Gastroesophageal sphincter (tissue), 4 donors: ENCODE measurements at regions not wholly inside any gene's neighbourhood (a gene's known extent, or its start where the extent isn't known, plus 50 kb on each side); places are given as distances from the start of the nearest gene placed in this dataset.

Experiments used
- ATAC-seq: fragments of 150-250 bp; one replicate; pipeline ENCODE4 v1.9.1; 2016; ENCODE audit warnings: mild to moderate bottlenecking, moderate library complexity
- H3K27ac ChIP-seq, 4 donors: fragments of 200-600 bp; sonication (generic) in 3 of 4; 1 replicate in 3 of 4; 2 replicates in 1 of 4; pipeline ENCODE4 v1.5.1; 2016 to 2019
- H3K27me3 ChIP-seq: fragments of 200-600 bp; sonication (generic); one replicate; pipeline ENCODE4 v1.5.1; 2019
- H3K36me3 ChIP-seq, 2 donors: fragments of 200-600 bp; sonication (generic); one replicate each; pipeline ENCODE4 v1.5.1; 2019; ENCODE audit warnings: control low read depth in 1 of 2
- H3K4me1 ChIP-seq, 3 donors: fragments of 200-600 bp; sonication (generic); 1 replicate in 2 of 3; 2 replicates in 1 of 3; pipeline ENCODE4 v1.5.1; 2016 to 2019; ENCODE audit warnings: control low read depth in 2 of 3
- H3K4me3 ChIP-seq, 2 donors: fragments of 200-600 bp; sonication (generic); one replicate each; pipeline ENCODE4 v1.5.1; 2019; ENCODE audit warnings: mild to moderate bottlenecking in 1 of 2, moderate library complexity in 1 of 2
- H3K9me3 ChIP-seq, 3 donors: fragments of 200-600 bp; sonication (generic); one replicate each; pipeline ENCODE4 v1.5.1; 2017 to 2019; ENCODE audit warnings: control low read depth in 2 of 3
- EP300 ChIP-seq: sonication (generic); formaldehyde crosslinking; IDR thresholded peaks from one replicate; pipeline ENCODE4 v1.6.1; 2017; ENCODE audit warnings: antibody characterized with exemption, mild to moderate bottlenecking
- POLR2A ChIP-seq, 2 donors: fragments of 450-650 bp; IDR thresholded peaks; one replicate each; pipeline ENCODE4 v1.6.1; 2017; ENCODE audit warnings: antibody characterized with exemption in 2 of 2, mild to moderate bottlenecking in 2 of 2, moderate library complexity in 1 of 2
- POLR2AphosphoS5 ChIP-seq: sonication (generic); formaldehyde crosslinking; IDR thresholded peaks from one replicate; pipeline ENCODE4 v1.6.1; 2017; ENCODE audit warnings: antibody characterized with exemption
- WGBS, 2 donors: methylation state at CpG; one replicate each; pipeline ENCODE4 v1.1.5; 2018; ENCODE audit warnings: low coverage in 1 of 2; 5-methylcytosine and 5-hydroxymethylcytosine counted together
- TF ChIP-seq, protein P1 (sequence below), 4 experiments: fragments of 200-600 bp in 2 of 4; fragments of 450-650 bp in 2 of 4; sonication (generic) in 1 of 4; IDR thresholded peaks; one replicate each; pipeline ENCODE4 v1.5.1; 2017 to 2019; ENCODE audit warnings: antibody characterized with exemption in 4 of 4, mild to moderate bottlenecking in 2 of 4, moderate library complexity in 2 of 4

GRCh38 chr20:59405226-59406200 lies 105.1 kb downstream of the EDN3 start:
- no peaks in the 10 kb centered on the region for H3K9me3 ChIP-seq
- no peak overlapping the region for H3K27ac ChIP-seq
- no peaks in the 10 kb centered on the region for H3K36me3 ChIP-seq
- peaks cover 88% of the 10 kb centered on the region for H3K27me3 ChIP-seq
- no peak for ATAC-seq
- H3K4me1 ChIP-seq, result peaks cover 0 to 19% (median 9%) of the 10 kb centered on the region in 3 donors
- TF ChIP-seq, protein P1, sequence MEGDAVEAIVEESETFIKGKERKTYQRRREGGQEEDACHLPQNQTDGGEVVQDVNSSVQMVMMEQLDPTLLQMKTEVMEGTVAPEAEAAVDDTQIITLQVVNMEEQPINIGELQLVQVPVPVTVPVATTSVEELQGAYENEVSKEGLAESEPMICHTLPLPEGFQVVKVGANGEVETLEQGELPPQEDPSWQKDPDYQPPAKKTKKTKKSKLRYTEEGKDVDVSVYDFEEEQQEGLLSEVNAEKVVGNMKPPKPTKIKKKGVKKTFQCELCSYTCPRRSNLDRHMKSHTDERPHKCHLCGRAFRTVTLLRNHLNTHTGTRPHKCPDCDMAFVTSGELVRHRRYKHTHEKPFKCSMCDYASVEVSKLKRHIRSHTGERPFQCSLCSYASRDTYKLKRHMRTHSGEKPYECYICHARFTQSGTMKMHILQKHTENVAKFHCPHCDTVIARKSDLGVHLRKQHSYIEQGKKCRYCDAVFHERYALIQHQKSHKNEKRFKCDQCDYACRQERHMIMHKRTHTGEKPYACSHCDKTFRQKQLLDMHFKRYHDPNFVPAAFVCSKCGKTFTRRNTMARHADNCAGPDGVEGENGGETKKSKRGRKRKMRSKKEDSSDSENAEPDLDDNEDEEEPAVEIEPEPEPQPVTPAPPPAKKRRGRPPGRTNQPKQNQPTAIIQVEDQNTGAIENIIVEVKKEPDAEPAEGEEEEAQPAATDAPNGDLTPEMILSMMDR (IDR thresholded peaks at IDR 0.05), result no peak
- no peak for TF ChIP-seq POLR2A (IDR thresholded peaks at IDR 0.05)
- TF ChIP-seq POLR2AphosphoS5, result no peak
- TF ChIP-seq EP300, result no peak
- WGBS, 2 donors, result 48 to 51% methylated on average over 8 to 12 of the region's 15 CpGs
- H3K4me3 ChIP-seq, result no peak overlapping the region

- 90 to 100% methylated on average over 1 of the region's 4 CpGs for WGBS, 2 donors
- Histone ChIP-seq H3K9me3 (no peaks in the 10 kb centered on the region), H3K27me3 (peaks cover 88% of the 10 kb centered on the region), H3K27ac (no peak overlapping the region), H3K4me3 (no peak overlapping the region), H3K36me3 (no peaks in the 10 kb centered on the region), H3K4me1 (peaks cover 0 to 19% (median 9%) of the 10 kb centered on the region in 3 donors)
- peak; percentile 63 for ATAC-seq
- TF ChIP-seq EP300 (no peak), POLR2AphosphoS5 (no peak)
- TF ChIP-seq, protein P1 (IDR thresholded peaks at IDR 0.05), result no peak
These were observed 106.0 kb downstream of the EDN3 start for GRCh38 chr20:59406446-59406845.

DNA sequence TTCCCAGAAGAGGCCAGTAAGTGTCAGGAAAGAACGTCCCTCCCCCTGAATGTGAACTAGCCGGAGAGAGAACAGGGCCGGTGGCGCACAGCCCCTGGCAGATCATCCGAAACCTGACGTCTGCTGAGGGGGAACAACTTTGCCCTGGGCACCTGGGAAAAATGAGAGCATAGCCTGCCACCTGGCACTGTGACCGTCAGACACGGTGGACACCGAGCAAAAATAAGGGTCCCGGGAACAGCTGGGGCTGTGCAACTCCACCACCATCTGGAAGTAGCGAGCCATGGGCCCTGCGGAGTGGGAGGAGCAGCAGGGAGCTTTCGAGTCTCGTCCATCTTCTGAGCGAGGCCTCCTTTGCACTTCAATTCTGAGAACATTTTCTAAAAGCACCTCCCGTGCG lies 110.8 kb downstream of the EDN3 start:
- TF ChIP-seq EP300 (no peak), POLR2A (IDR thresholded peaks at IDR 0.05) (no peak), POLR2AphosphoS5 (no peak)
- TF ChIP-seq, protein P1 (IDR thresholded peaks at IDR 0.05), result no peak
- H3K36me3 ChIP-seq, result no peaks in the 10 kb centered on the region
- H3K9me3 ChIP-seq, result no peaks in the 10 kb centered on the region
- WGBS, 2 donors, result 74 to 88% methylated on average over 4 of the region's 17 CpGs
- peaks cover 88% of the 10 kb centered on the region for H3K27me3 ChIP-seq
- no peak overlapping the region for H3K4me3 ChIP-seq
- no peak overlapping the region for H3K27ac ChIP-seq
- no peaks in the 10 kb centered on the region for H3K4me1 ChIP-seq
- no peak for ATAC-seq

DNA sequence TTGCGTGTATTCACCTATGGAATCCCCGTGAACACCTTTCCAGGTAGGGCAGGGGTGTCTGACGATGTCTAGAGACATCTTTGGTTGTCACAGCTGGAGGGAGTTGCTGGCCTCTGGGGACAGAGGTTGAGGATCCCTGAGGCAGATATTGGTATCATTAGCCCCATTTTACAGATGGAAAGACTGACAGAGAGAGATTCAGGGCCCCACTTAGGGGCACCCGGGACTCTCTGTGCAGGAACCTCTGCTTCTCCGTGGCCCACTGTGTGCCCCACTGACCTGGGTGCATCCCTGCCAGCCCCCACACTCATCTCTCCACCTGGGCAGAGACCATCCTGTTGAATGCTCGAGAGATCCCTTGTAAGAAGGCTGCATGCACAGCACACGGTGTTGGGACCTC lies 111.2 kb downstream of the EDN3 start:
- H3K27ac ChIP-seq, result no peak overlapping the region
- H3K4me3 ChIP-seq, result no peak overlapping the region
- no peak for ATAC-seq
- no peaks in the 10 kb centered on the region for H3K36me3 ChIP-seq
- TF ChIP-seq EP300, result no peak
- TF ChIP-seq, protein P1 (IDR thresholded peaks at IDR 0.05), result no peak
- no peak for TF ChIP-seq POLR2A (IDR thresholded peaks at IDR 0.05)
- no peak for TF ChIP-seq POLR2AphosphoS5
- WGBS, 2 donors, result 80% methylated on average over 1 of the region's 7 CpGs; no CpG with 5 or more reads in 1 of the 2 donors
- H3K4me1 ChIP-seq, result no peaks in the 10 kb centered on the region
- H3K9me3 ChIP-seq, result no peaks in the 10 kb centered on the region
- H3K27me3 ChIP-seq, result peaks cover 86% of the 10 kb centered on the region

DNA sequence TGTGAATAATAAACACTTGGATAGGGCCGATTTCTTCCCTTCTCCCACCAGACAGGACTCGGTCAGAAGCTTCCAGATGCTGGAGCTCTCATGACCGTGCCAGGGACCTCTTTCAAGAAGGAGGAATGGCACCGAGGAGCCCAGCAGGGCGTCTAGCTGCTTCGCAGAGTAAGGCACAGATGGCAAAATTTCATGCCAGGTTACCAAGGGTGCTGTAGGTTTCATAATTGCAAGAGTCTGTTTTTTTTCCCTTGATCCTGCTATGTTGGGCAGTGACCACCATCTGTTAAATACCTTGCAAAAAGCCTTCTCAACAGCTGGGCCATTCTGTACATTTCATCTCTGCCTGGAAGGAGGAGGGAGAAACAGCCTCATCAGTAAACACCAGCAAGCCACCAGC lies 111.8 kb downstream of the EDN3 start:
- no peak for TF ChIP-seq POLR2A (IDR thresholded peaks at IDR 0.05)
- no peak for TF ChIP-seq POLR2AphosphoS5
- TF ChIP-seq, protein P1 (IDR thresholded peaks at IDR 0.05), result no peak
- no peak for TF ChIP-seq EP300
- no peaks in the 10 kb centered on the region for H3K36me3 ChIP-seq
- no peaks in the 10 kb centered on the region for H3K4me1 ChIP-seq
- ATAC-seq, result no peak
- peaks cover 86% of the 10 kb centered on the region for H3K27me3 ChIP-seq
- no peak overlapping the region for H3K4me3 ChIP-seq
- H3K9me3 ChIP-seq, result no peaks in the 10 kb centered on the region
- 55% methylated on average over 4 of the region's 6 CpGs; no CpG with 5 or more reads in 1 of the 2 donors for WGBS, 2 donors
- no peak overlapping the region for H3K27ac ChIP-seq
